Loucy (cell line): ENCODE measurements at regions not wholly inside any gene's neighbourhood (a gene's known extent, or its start where the extent isn't known, plus 50 kb on each side); places are given as distances from the start of the nearest gene placed in this dataset.

Experiments used
- H2AFZ ChIP-seq: fragments of 200-600 bp; sonication (generic); 2 replicates; pipeline ENCODE4 v1.6.0; 2016; ENCODE audit warnings: antibody characterized with exemption, mild to moderate bottlenecking, low read length, moderate library complexity
- H3F3A ChIP-seq: fragments of 200-600 bp; 2 replicates; pipeline ENCODE4 v1.6.0; 2016; ENCODE audit warnings: antibody characterized with exemption, low read depth, mild to moderate bottlenecking
- H3K27me3 ChIP-seq: fragments of 200-600 bp; sonication (generic); 2 replicates; pipeline ENCODE4 v1.6.1; 2014; ENCODE audit warnings: low read length, mild to moderate bottlenecking; ENCODE audit not compliant: insufficient read depth, poor library complexity, severe bottlenecking
- H3K36me3 ChIP-seq: fragments of 200-600 bp; sonication (generic); 2 replicates; pipeline ENCODE4 v1.6.1; 2016; ENCODE audit warnings: low read length; ENCODE audit not compliant: insufficient read depth
- H3K4me1 ChIP-seq: fragments of 200-600 bp; sonication (generic); 2 replicates; pipeline ENCODE4 v1.5.1; 2014; ENCODE audit warnings: low read length, mild to moderate bottlenecking; ENCODE audit not compliant: insufficient read depth, poor library complexity, severe bottlenecking
- H3K4me2 ChIP-seq: fragments of 200-600 bp; sonication (generic); 2 replicates; pipeline ENCODE4 v1.6.0; 2014; ENCODE audit warnings: antibody characterized with exemption, low read length, low read depth, mild to moderate bottlenecking; ENCODE audit not compliant: poor library complexity, severe bottlenecking
- H3K4me3 ChIP-seq: fragments of 200-600 bp; sonication (generic); 2 replicates; pipeline ENCODE4 v1.5.1; 2014; ENCODE audit warnings: low read length, mild to moderate bottlenecking, mixed read lengths; ENCODE audit not compliant: poor library complexity, severe bottlenecking
- H3K79me2 ChIP-seq: fragments of 200-600 bp; sonication (generic); 2 replicates; pipeline ENCODE4 v1.6.1; 2014; ENCODE audit warnings: low read length; ENCODE audit not compliant: insufficient read depth
- H3K9ac ChIP-seq: fragments of 200-600 bp; sonication (generic); 2 replicates; pipeline ENCODE4 v1.6.0; 2014; ENCODE audit warnings: mild to moderate bottlenecking, low read depth, low read length, moderate library complexity; ENCODE audit not compliant: poor library complexity, severe bottlenecking
- H3K9me2 ChIP-seq: fragments of 200-600 bp; sonication (generic); replicated peaks from 2 replicates; pipeline ENCODE4 v1.6.1; 2016; ENCODE audit warnings: low read depth, low read length, mixed read lengths
- H3K9me3 ChIP-seq: fragments of 200-600 bp; sonication (generic); 2 replicates; pipeline ENCODE4 v1.6.1; 2014; ENCODE audit warnings: mild to moderate bottlenecking, antibody characterized with exemption, low read length, low read depth; ENCODE audit not compliant: insufficient read depth
- H4K20me1 ChIP-seq: fragments of 200-600 bp; sonication (generic); 2 replicates; pipeline ENCODE4 v1.6.0; 2014; ENCODE audit warnings: antibody characterized with exemption, low read length, mild to moderate bottlenecking; ENCODE audit not compliant: insufficient read depth, poor library complexity, severe bottlenecking
- EZH2phosphoT487 ChIP-seq: fragments of 200-600 bp; IDR thresholded peaks from 2 replicates; pipeline ENCODE4 v1.6.1; 2018; ENCODE audit warnings: antibody characterized with exemption, mild to moderate bottlenecking, moderate library complexity, borderline replicate concordance
- TF ChIP-seq, protein P1 (sequence below): fragments of 200-600 bp; sonication (generic); conservative IDR thresholded peaks from 2 replicates; pipeline ENCODE4 v1.5.1; 2014; ENCODE audit warnings: mild to moderate bottlenecking, antibody characterized with exemption, low read length

DNA sequence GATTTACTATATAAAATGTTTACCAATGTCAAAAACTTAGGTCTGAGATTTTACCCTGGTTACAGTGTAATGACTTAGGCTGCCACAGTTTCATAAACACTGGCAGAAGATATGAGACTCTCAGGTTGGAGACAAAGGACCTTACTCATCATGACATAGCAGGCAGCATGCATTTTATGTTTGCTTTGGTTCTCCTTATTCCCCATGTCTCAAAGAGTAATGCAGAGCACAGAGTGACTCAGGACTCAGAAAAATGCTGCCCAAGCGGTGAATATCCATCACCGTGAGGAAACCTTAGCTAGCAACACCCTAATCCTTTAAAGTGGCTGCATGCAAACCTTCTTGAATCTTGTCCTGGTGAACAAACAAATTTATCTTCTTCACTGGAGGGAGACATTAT is 112.1 kb upstream of the EYS start:
- H3K79me2 ChIP-seq = no peaks in the 10 kb centered on the region
- H3K4me3 ChIP-seq = no peak overlapping the region
- no peak for TF ChIP-seq EZH2phosphoT487
- TF ChIP-seq, protein P1, sequence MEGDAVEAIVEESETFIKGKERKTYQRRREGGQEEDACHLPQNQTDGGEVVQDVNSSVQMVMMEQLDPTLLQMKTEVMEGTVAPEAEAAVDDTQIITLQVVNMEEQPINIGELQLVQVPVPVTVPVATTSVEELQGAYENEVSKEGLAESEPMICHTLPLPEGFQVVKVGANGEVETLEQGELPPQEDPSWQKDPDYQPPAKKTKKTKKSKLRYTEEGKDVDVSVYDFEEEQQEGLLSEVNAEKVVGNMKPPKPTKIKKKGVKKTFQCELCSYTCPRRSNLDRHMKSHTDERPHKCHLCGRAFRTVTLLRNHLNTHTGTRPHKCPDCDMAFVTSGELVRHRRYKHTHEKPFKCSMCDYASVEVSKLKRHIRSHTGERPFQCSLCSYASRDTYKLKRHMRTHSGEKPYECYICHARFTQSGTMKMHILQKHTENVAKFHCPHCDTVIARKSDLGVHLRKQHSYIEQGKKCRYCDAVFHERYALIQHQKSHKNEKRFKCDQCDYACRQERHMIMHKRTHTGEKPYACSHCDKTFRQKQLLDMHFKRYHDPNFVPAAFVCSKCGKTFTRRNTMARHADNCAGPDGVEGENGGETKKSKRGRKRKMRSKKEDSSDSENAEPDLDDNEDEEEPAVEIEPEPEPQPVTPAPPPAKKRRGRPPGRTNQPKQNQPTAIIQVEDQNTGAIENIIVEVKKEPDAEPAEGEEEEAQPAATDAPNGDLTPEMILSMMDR = no peak
- H3K9ac ChIP-seq = no peak overlapping the region
- H3K9me2 ChIP-seq = no peaks in the 10 kb centered on the region
- H3K9me3 ChIP-seq = no peaks in the 10 kb centered on the region
- H2AFZ ChIP-seq = no peak overlapping the region
- no peak overlapping the region for H3K4me2 ChIP-seq
- no peaks in the 10 kb centered on the region for H3K4me1 ChIP-seq
- peaks cover 3% of the 10 kb centered on the region for H4K20me1 ChIP-seq
- no peaks in the 10 kb centered on the region for H3K27me3 ChIP-seq
- H3F3A ChIP-seq = no peaks in the 10 kb centered on the region
- no peaks in the 10 kb centered on the region for H3K36me3 ChIP-seq

DNA sequence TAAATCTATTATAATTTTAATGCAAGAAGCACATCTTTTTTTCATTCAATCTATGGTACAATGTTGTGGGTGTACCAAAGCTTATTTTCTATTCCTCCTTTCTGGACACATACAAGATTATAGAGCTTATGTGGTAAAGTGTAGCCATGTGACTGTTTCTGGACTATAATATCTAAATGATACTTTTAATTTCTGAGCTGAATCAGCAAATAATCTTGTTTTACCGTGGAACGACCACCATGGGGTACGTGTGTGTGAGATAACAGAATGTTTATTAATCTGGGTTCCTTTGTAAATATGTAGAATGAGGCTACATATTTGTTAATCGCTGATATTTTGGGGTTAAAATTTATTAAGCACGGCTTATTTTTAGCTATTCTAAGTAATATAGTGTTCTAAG is 111.5 kb upstream of the EYS start:
- Histone ChIP-seq H3K9me2 (no peaks in the 10 kb centered on the region), H4K20me1 (peaks cover 3% of the 10 kb centered on the region), H3F3A (no peaks in the 10 kb centered on the region), H2AFZ (no peak overlapping the region), H3K4me3 (no peak overlapping the region), H3K4me2 (no peak overlapping the region), H3K9me3 (no peaks in the 10 kb centered on the region), H3K79me2 (no peaks in the 10 kb centered on the region), H3K4me1 (no peaks in the 10 kb centered on the region), H3K9ac (no peak overlapping the region), H3K27me3 (no peaks in the 10 kb centered on the region), H3K36me3 (no peaks in the 10 kb centered on the region)
- TF ChIP-seq, protein P1 = no peak
- TF ChIP-seq EZH2phosphoT487 = no peak

DNA sequence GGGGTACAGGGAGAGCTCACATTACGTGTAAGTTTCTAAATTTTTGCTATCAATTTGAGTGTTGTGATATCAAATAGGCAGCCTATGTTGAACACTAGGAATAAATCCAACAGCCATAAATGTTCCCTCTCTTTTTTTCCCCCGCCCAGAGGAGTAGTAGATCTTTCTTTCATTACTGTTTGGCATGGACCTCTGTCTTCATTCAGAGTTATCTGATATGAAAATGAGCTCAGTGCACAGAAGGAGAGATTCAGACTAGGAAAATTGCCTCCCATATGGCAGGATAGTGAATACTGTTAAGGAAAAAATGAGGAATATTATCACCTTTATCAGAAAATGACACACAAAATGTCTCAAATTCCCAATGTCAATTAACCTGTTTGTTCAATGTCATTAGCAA is 110.0 kb upstream of the EYS start:
- Histone ChIP-seq H3K4me1 (no peaks in the 10 kb centered on the region), H3K9ac (no peak overlapping the region), H3K9me2 (no peaks in the 10 kb centered on the region), H3K4me2 (no peak overlapping the region), H3K9me3 (no peaks in the 10 kb centered on the region), H3K4me3 (no peak overlapping the region), H2AFZ (no peak overlapping the region), H3K36me3 (no peaks in the 10 kb centered on the region), H3K27me3 (no peaks in the 10 kb centered on the region), H4K20me1 (peaks cover 3% of the 10 kb centered on the region), H3F3A (no peaks in the 10 kb centered on the region), H3K79me2 (no peaks in the 10 kb centered on the region)
- TF ChIP-seq EZH2phosphoT487 = no peak
- TF ChIP-seq, protein P1 = no peak
